Endometrium (tissue), 2 donors: ENCODE measurements at regions not wholly inside any gene's neighbourhood (a gene's known extent, or its start where the extent isn't known, plus 50 kb on each side); places are given as distances from the start of the nearest gene placed in this dataset.

Experiments used
- FAIRE-seq: peaks from 2 replicates; lab custom pipeline; 2012; peaks lifted over from hg19 to GRCh38; lab: Jason Lieb, UNC
- donor health status: control.
- donor health status: control.

DNA sequence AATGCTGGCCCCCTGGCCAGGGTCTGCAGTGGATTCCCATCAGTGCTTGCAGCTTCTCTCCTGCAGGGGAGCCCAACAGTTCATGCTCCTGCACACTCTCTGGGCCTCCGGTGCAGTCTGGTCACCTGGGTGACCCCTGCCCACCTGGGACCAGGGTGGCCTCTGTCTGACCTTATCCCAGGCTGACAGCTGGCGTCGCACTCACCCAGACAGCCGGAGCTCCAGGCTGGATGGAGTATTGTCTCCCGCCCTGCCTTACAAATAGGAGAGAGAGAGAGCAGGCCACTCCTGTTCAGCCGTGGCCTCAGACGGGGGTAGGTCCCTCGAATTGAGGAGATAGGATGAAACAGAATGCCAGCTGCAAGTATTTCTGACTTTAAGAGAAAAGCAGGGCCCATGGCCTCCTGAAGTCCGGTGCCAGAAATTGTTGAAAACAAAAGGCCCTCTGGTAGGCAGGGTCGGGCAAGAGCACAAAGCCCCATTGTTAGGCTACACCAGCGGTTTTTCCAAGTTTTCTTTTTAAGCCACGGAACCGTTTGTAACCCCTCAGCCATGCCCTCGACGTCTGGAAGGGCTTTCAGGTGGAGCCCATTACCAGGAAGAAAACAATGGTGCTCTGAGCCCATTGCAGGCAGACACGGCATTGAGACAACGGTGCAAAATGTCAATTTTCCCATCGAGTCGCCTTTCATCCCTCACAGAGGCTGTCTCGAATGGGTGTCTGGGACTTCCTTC lies 258.4 kb downstream of the BCL11A start:
- FAIRE-seq: no peak

GRCh38 chr2:60292242-60292641 lies 261.2 kb downstream of the BCL11A start:
- FAIRE-seq: no peak

- FAIRE-seq: no peak
These were observed 262.9 kb downstream of the BCL11A start for GRCh38 chr2:60290509-60290908.

DNA sequence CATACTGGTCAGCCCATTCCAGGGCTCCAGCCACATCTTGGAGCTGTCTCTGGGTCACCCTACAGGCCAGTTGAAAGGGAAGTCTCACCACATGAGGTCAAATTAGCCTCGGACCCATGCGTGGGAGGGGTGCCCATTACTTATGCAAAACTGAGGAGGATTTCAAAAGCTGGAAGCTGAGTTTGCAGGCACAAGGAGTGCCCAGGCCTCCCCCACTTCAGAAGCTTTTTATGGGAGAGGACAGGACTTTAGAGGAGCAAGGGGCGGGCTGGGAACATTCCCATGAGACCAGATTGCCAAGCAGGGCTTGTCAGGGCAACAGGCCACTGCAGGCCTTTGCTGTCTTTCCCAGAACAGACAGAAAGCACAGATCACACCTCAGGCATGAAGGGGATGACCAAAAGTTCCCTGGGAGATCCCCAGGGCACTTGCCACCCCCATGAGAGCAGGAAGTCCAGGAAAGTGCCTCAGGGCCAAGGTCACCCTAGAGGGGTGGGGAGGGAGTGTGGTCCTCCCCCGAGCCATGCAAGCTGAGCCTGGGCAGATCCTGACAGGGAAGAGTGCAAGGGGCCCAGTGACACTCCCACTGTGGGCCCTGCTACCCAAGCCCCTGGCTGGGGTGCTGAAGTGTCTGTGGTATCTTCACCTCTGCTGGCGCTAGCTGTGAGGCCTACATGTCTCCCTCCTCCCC lies 267.7 kb downstream of the BCL11A start:
- no peak for FAIRE-seq

GRCh38 chr2:60283626-60284025 lies 269.8 kb downstream of the BCL11A start:
- FAIRE-seq: no peak

DNA sequence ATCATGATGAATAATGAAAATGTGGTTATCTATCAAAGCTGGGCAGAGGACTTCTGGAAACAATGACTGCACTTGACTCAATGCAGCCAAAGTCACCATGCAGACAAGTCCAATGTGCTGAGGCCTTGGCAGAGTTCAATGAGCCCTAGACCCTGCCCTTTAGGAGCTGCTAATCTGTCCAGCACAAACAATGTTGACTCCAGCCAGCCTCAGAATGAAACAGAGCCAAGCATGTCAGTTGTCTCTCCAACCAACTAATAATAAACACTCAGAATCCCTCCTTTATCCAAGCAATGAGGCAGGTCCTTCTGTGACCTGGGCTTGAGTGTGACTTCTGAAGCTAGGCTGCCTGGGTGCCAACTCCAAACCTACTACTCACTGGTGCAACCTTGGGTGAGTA lies 270.6 kb downstream of the BCL11A start:
- no peak for FAIRE-seq

DNA sequence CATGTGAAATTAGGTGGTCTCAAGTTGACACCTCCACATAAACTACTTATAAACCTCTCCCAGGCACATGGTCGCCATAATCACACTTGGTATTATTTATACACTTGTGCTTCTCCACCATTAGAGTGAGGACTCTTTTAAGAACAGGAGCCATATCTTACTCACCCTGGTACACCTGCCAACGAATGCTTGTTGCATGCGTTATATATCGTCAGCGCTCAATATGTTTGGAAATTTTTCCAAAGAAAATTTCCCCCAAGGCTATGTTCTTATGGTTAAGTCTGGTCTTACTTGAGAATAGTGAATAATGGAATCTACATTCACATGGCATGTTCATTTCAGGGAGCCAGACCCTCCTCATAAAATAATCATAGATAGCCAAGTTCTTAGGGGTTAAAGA lies 271.7 kb downstream of the BCL11A start:
- no peak for FAIRE-seq

- FAIRE-seq: no peak
These were observed 273.2 kb downstream of the BCL11A start for GRCh38 chr2:60280238-60280637.

- FAIRE-seq: no peak
These were observed 274.5 kb downstream of the BCL11A start for GRCh38 chr2:60278906-60279305.

GRCh38 chr2:60275958-60276357 lies 277.5 kb downstream of the BCL11A start:
- FAIRE-seq: no peak

DNA sequence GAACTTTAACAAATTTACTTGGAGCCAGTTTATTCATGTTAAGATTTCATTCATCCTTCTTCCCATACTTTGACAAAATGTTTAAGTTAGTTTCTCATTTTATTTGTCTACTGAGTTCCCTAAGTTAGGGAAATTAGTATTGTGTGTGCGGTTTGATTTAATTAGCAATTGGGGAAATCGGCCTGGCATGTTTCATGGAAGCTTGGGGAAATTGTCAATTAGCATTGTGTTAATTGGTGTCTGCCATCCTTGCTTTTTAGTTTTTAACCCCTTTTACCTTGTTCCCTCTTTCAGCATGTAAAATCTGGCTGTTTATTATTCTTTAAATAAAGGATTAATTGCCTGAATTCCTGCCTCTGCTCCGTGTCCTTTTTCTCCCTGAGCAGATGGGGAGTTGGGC lies 279.6 kb downstream of the BCL11A start:
- no peak for FAIRE-seq

GRCh38 chr2:60271713-60272112 lies 281.7 kb downstream of the BCL11A start:
- no peak for FAIRE-seq

DNA sequence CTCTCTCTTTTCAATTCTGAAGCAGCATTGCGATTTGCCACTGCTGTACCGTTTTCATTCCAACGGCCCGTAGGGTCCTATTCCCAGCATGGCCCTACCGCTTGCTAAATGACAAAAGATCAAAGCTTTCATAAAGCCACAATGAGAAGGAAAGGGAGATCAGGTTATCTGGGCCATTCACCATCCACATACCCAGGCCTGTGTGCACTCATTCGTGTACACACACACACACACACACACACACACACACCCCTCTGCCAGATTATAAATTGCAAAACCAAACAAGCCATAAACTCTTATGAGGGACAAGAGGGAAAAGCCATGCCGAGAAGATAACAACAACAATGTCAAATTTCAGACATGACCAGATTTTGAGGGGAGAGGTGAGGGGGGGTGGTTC lies 282.3 kb downstream of the BCL11A start:
- no peak for FAIRE-seq

- no peak for FAIRE-seq
These were observed 284.8 kb downstream of the BCL11A start for GRCh38 chr2:60268661-60269060.

DNA sequence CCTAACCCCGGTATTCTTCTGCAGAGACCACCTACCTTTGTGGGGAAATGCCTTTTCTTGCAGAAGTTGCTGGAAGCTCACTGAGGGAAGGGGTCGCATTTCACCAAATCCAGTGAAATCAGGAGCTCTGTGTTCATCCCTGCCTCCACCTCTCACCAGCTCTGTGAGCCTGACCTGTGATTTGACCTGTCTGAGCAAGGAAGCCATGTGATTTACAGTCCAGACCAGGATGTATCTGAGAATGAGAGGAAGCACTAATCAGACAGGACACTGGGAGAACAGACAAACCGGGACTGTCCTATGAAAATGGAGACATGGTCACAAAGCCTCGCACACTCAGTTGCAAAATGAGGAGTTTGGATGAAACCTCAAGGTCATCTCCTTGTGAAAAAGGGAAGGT lies 285.4 kb downstream of the BCL11A start:
- no peak for FAIRE-seq

DNA sequence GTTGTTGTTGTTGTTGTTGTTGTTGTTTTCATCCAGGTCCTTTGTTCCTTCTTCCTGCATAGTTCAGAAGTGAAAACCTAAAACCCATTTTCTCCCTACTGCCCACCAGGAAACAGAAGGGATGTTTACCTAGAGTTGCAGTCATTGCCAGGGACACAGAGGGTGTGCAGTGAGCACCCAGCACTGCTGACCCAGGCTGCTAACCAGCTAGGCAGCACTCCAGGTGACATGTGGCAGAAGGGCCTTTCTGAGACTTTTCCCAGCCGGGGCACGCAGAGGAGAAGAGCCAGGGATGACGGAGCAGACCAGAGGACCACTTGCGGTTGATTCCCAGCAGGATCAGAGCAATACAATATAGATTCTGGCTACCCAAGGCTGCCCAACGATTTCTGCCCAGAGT lies 286.3 kb downstream of the BCL11A start:
- no peak for FAIRE-seq

- no peak for FAIRE-seq
These were observed 291.3 kb downstream of the BCL11A start for GRCh38 chr2:60262178-60262577.

GRCh38 chr2:60260639-60261296 lies 292.7 kb downstream of the BCL11A start:
- FAIRE-seq: no peak

DNA sequence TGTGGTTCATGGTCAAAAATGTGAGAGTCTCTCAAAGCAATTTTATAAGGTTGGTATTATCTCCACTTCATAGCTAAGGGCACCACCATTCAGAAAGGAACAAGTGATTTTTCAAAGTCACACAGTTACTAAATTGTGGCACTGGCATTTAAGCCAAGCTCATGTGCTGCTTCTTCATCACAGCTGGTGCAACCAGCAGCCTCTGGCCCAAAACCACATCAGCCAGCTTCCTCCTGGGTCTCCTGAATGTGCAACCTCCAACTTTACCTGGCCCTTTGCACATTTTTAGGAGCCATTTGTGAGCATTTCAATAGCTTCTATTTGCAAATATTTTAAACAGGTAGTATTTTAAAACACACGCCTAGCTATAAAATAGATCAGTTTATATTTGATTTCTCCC lies 293.7 kb downstream of the BCL11A start:
- no peak for FAIRE-seq

- no peak for FAIRE-seq
These were observed 300.8 kb downstream of the BCL11A start for GRCh38 chr2:60252581-60253150.

GRCh38 chr2:60251247-60251646 lies 302.2 kb downstream of the BCL11A start:
- no peak for FAIRE-seq

- FAIRE-seq: no peak
These were observed 303.6 kb downstream of the BCL11A start for GRCh38 chr2:60249879-60250278.

DNA sequence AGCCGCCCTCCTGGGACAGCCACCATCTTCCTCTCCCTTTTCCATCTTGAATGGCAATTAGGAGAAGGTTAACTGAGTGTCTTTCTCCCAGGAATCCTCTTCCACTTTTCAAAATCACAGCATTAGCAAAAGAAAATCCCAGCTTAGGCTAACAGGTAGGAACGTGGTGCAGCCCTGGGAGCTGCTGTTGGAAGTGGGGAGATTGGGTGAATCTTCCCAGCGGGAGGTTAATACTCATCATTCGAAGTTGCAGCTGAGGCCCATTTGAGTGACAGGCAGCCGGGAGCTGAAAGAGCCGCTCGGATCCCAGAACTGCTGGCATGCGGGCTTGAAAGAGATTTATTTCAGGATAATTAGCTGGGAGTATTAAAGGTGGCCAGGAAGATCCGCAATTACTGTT lies 306.0 kb downstream of the BCL11A start:
- no peak for FAIRE-seq
